GM12878 (cell line): ENCODE measurements at regions not wholly inside any gene's neighbourhood (a gene's known extent, or its start where the extent isn't known, plus 50 kb on each side); places are given as distances from the start of the nearest gene placed in this dataset.

Experiments used
- ATAC-seq: fragments of 200-7000 bp; cut with Tn5 transposase; 3 replicates; pipeline ENCODE4 v1.9.1; 2020; ENCODE audit warnings: mild to moderate bottlenecking, moderate library complexity
- BruUV-seq: library from RNA; stranded (reverse); fragments of 400-500 nt; replicated peaks from 2 replicates; lab custom pipeline; 2021; lab: Mats Ljungman, UMichigan
- CTCF ChIA-PET: fragments of 300-600 bp; sonication (Branson Sonifier 250); formaldehyde crosslinking; extraction: SDS; loops from one replicate; lab custom pipeline; 2021; ENCODE audit warnings: inconsistent platforms; lab: Yijun Ruan, JAX
- POLR2A ChIA-PET: fragments of 350-600 bp; formaldehyde crosslinking; extraction: SDS; loops from one replicate; lab custom pipeline; 2021; ENCODE audit warnings: inconsistent platforms; lab: Charles Lee
- RAD21 ChIA-PET: fragments of 300-600 bp; sonication (Branson Sonifier 250); formaldehyde crosslinking; loops from one replicate; lab custom pipeline; 2023; ENCODE audit warnings: antibody characterized with exemption; ENCODE audit not compliant: unreplicated experiment; lab: Charles Lee
- SMC1A ChIA-PET: fragments of 300-600 bp; sonication (Branson Sonifier 250); formaldehyde crosslinking; loops from one replicate; lab custom pipeline; 2023; ENCODE audit not compliant: unreplicated experiment, uncharacterized antibody; lab: Charles Lee
- DNase-seq: peaks from one replicate; pipeline ENCODE4 v3.0.0-alpha.2; 2011; ENCODE audit warnings: low read depth, low spot score
- FAIRE-seq: peaks from 3 replicates; lab custom pipeline; 2011; peaks lifted over from hg19 to GRCh38; lab: Jason Lieb, UNC
- H2AFZ ChIP-seq: 2 replicates; pipeline ENCODE4 v1.6.0; 2011; ENCODE audit warnings: low read depth, low read length, control low read depth; ENCODE audit not compliant: control insufficient read depth
- H3K27ac ChIP-seq: 2 replicates; pipeline ENCODE4 v1.5.1; 2011; ENCODE audit warnings: control low read depth; ENCODE audit not compliant: control insufficient read depth, insufficient read depth
- H3K27me3 ChIP-seq, 2 experiments: replicated peaks in 1 of 2; 2 replicates each; pipeline versions ENCODE4 v1.6.0 to v1.6.1; 2011; ENCODE audit warnings: low read length in 1 of 2; ENCODE audit not compliant: control insufficient read depth in 2 of 2, insufficient read depth in 2 of 2
- H3K36me3 ChIP-seq, 2 experiments: 2 replicates each; pipeline ENCODE4 v1.5.1; 2011; ENCODE audit warnings: low read length in 1 of 2; ENCODE audit not compliant: control insufficient read depth in 2 of 2, insufficient read depth in 2 of 2
- H3K4me1 ChIP-seq: 2 replicates; pipeline ENCODE4 v1.6.1; 2011; ENCODE audit warnings: mild to moderate bottlenecking, low read length, moderate library complexity, mixed read lengths; ENCODE audit not compliant: control insufficient read depth, insufficient read depth
- H3K4me2 ChIP-seq: 2 replicates; pipeline ENCODE4 v1.6.0; 2011; ENCODE audit warnings: control low read depth; ENCODE audit not compliant: control insufficient read depth, insufficient read depth
- H3K4me3 ChIP-seq: fragments of 200-600 bp; sonication (generic); 2 replicates; pipeline ENCODE4 v1.5.1; 2016
- H3K79me2 ChIP-seq: 2 replicates; pipeline ENCODE4 v1.6.0; 2011; ENCODE audit warnings: low read length; ENCODE audit not compliant: control insufficient read depth, insufficient read depth
- H3K9ac ChIP-seq: 2 replicates; pipeline ENCODE4 v1.8.0; 2011; ENCODE audit warnings: low read length, control low read depth, mixed read lengths; ENCODE audit not compliant: control insufficient read depth, insufficient read depth
- H3K9me3 ChIP-seq: replicated peaks from 3 replicates; pipeline ENCODE4 v1.5.1; 2011; ENCODE audit warnings: mild to moderate bottlenecking, low read length; ENCODE audit not compliant: control insufficient read depth, insufficient read depth
- H4K20me1 ChIP-seq: 2 replicates; pipeline ENCODE4 v1.6.0; 2011; ENCODE audit not compliant: control insufficient read depth, insufficient read depth
- CHD4 ChIP-seq: fragments of 200-600 bp; sonication (generic); IDR thresholded peaks from 2 replicates; pipeline ENCODE4 v1.6.1; 2016; ENCODE audit warnings: mild to moderate bottlenecking
- E4F1 ChIP-seq: fragments of 450-650 bp; IDR thresholded peaks from 2 replicates; pipeline ENCODE4 v1.6.1; 2018; ENCODE audit warnings: borderline replicate concordance, mild to moderate bottlenecking; ENCODE audit not compliant: partially characterized antibody
- EZH2 ChIP-seq: IDR thresholded peaks from 2 replicates; pipeline ENCODE4 v1.6.1; 2012; ENCODE audit warnings: low read depth, mild to moderate bottlenecking, control low read depth, inconsistent platforms, low read length, borderline replicate concordance; ENCODE audit not compliant: control insufficient read depth
- GABPA ChIP-seq: IDR thresholded peaks from 2 replicates; pipeline ENCODE4 v1.6.1; 2014; ENCODE audit warnings: antibody characterized with exemption, low read depth, mild to moderate bottlenecking, inconsistent platforms
- MEF2A ChIP-seq: IDR thresholded peaks from 2 replicates; pipeline ENCODE4 v1.6.1; 2011; ENCODE audit warnings: low read depth, mild to moderate bottlenecking, low read length, moderate library complexity; ENCODE audit not compliant: insufficient read depth
- MTA2 ChIP-seq: fragments of 450-650 bp; IDR thresholded peaks from 2 replicates; pipeline ENCODE4 v1.6.1; 2016; ENCODE audit warnings: low read depth, mild to moderate bottlenecking, moderate library complexity
- NFXL1 ChIP-seq: fragments of 450-650 bp; IDR thresholded peaks from 2 replicates; pipeline ENCODE4 v1.6.1; 2017; ENCODE audit warnings: antibody characterized with exemption, mild to moderate bottlenecking, borderline replicate concordance
- NRF1 ChIP-seq: conservative IDR thresholded peaks from 2 replicates; pipeline ENCODE4 v1.6.1; 2011; ENCODE audit warnings: mild to moderate bottlenecking, low read depth, low read length, improper control_type of control experiment
- POLR2AphosphoS2 ChIP-seq: IDR thresholded peaks from 2 replicates; pipeline ENCODE4 v1.6.1; 2011; ENCODE audit warnings: low read depth, mild to moderate bottlenecking, low read length, improper control_type of control experiment, moderate library complexity
- RCOR1 ChIP-seq: conservative IDR thresholded peaks from 2 replicates; pipeline ENCODE4 v1.6.1; 2012; ENCODE audit warnings: low read depth, low read length, improper control_type of control experiment
- RELA ChIP-seq: fragments of 450-650 bp; IDR thresholded peaks from 2 replicates; pipeline ENCODE4 v1.8.0; 2014; ENCODE audit warnings: borderline replicate concordance; ENCODE audit not compliant: partially characterized antibody
- SMAD1 ChIP-seq: fragments of 450-650 bp; IDR thresholded peaks from 2 replicates; pipeline ENCODE4 v1.6.1; 2018; ENCODE audit warnings: mild to moderate bottlenecking, low read depth; ENCODE audit not compliant: partially characterized antibody
- TAF1 ChIP-seq: IDR thresholded peaks from 2 replicates; pipeline ENCODE4 v1.6.1; 2011; ENCODE audit warnings: mild to moderate bottlenecking, low read depth, low read length, borderline replicate concordance
- TARDBP ChIP-seq: IDR thresholded peaks from 2 replicates; pipeline ENCODE4 v1.6.1; 2016; ENCODE audit warnings: borderline replicate concordance
- TCF12 ChIP-seq: IDR thresholded peaks from 2 replicates; pipeline ENCODE4 v1.6.1; 2011; ENCODE audit warnings: low read depth, mild to moderate bottlenecking, low read length
- ZNF207 ChIP-seq: fragments of 450-650 bp; IDR thresholded peaks from 2 replicates; pipeline ENCODE4 v1.6.1; 2014; ENCODE audit warnings: antibody characterized with exemption, mild to moderate bottlenecking, borderline replicate concordance
- ZNF217 ChIP-seq: fragments of 450-650 bp; IDR thresholded peaks from 2 replicates; pipeline ENCODE4 v1.6.1; 2017; ENCODE audit warnings: antibody characterized with exemption, mild to moderate bottlenecking
- WGBS: methylation state at CpG from one replicate; pipeline ENCODE4 v1.1.6; 2016; ENCODE audit warnings: low lambda C conversion rate; ENCODE audit not compliant: insufficient replicate concordance, insufficient coverage; ENCODE audit errors: missing lambda C conversion rate; 5-methylcytosine and 5-hydroxymethylcytosine counted together
- in situ Hi-C: fragments of 300-500 bp; cut with MboI; formaldehyde crosslinking; loops from 9 replicates; pipeline ENCODE4 v1.14.3; 2018; ENCODE audit warnings: mixed read lengths
- intact Hi-C: fragments of 100-400 bp; cut with micrococcal nuclease; formaldehyde crosslinking; loops from one replicate; pipeline ENCODE4 v1.14.2; 2022; ENCODE audit not compliant: unreplicated experiment
- TF ChIP-seq, protein P1 (sequence below): IDR thresholded peaks from 2 replicates; pipeline ENCODE4 v1.6.1; 2012; ENCODE audit warnings: mild to moderate bottlenecking, low read depth, low read length
- TF ChIP-seq, protein P2 (sequence below): fragments of 450-650 bp; IDR thresholded peaks from 2 replicates; pipeline ENCODE4 v1.6.1; 2017; ENCODE audit warnings: low read depth, mild to moderate bottlenecking, moderate library complexity

- DNase-seq (no peak), ATAC-seq (no peak)
- 0% methylated on average over 2 of the region's 2 CpGs for WGBS
- POLR2A ChIA-PET, result no interaction called here
- TF ChIP-seq CHD4 (no peak), MEF2A (no peak), TAF1 (no peak), EZH2 (no peak), ZNF217 (no peak), TARDBP (no peak), SMAD1 (no peak), NRF1 (no peak), MTA2 (no peak), RCOR1 (no peak), ZNF207 (no peak), TCF12 (no peak), RELA (no peak), NFXL1 (no peak), E4F1 (no peak), POLR2AphosphoS2 (no peak), GABPA (no peak)
- TF ChIP-seq, protein P1, sequence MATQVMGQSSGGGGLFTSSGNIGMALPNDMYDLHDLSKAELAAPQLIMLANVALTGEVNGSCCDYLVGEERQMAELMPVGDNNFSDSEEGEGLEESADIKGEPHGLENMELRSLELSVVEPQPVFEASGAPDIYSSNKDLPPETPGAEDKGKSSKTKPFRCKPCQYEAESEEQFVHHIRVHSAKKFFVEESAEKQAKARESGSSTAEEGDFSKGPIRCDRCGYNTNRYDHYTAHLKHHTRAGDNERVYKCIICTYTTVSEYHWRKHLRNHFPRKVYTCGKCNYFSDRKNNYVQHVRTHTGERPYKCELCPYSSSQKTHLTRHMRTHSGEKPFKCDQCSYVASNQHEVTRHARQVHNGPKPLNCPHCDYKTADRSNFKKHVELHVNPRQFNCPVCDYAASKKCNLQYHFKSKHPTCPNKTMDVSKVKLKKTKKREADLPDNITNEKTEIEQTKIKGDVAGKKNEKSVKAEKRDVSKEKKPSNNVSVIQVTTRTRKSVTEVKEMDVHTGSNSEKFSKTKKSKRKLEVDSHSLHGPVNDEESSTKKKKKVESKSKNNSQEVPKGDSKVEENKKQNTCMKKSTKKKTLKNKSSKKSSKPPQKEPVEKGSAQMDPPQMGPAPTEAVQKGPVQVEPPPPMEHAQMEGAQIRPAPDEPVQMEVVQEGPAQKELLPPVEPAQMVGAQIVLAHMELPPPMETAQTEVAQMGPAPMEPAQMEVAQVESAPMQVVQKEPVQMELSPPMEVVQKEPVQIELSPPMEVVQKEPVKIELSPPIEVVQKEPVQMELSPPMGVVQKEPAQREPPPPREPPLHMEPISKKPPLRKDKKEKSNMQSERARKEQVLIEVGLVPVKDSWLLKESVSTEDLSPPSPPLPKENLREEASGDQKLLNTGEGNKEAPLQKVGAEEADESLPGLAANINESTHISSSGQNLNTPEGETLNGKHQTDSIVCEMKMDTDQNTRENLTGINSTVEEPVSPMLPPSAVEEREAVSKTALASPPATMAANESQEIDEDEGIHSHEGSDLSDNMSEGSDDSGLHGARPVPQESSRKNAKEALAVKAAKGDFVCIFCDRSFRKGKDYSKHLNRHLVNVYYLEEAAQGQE, result no peak
- TF ChIP-seq, protein P2, sequence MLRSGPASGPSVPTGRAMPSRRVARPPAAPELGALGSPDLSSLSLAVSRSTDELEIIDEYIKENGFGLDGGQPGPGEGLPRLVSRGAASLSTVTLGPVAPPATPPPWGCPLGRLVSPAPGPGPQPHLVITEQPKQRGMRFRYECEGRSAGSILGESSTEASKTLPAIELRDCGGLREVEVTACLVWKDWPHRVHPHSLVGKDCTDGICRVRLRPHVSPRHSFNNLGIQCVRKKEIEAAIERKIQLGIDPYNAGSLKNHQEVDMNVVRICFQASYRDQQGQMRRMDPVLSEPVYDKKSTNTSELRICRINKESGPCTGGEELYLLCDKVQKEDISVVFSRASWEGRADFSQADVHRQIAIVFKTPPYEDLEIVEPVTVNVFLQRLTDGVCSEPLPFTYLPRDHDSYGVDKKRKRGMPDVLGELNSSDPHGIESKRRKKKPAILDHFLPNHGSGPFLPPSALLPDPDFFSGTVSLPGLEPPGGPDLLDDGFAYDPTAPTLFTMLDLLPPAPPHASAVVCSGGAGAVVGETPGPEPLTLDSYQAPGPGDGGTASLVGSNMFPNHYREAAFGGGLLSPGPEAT, result no peak
- TF ChIP-seq, all 136 proteins: peak for 0
- Histone ChIP-seq H3K36me3 (no peaks in the 10 kb centered on the region), H4K20me1 (no peaks in the 10 kb centered on the region), H3K27ac (no peak overlapping the region), H3K4me1 (no peaks in the 10 kb centered on the region), H3K4me2 (no peak overlapping the region), H3K9ac (no peak overlapping the region), H3K27me3 (no peaks in the 10 kb centered on the region), H2AFZ (no peak overlapping the region), H3K4me3 (no peak overlapping the region), H3K9me3 (no peaks in the 10 kb centered on the region), H3K79me2 (no peaks in the 10 kb centered on the region)
- ChIA-PET SMC1A (no interaction called here), RAD21 (no interaction called here), CTCF (interaction anchor here (0.6 kb wide), 1 partner anchor 14 kb away, joined by 3 read pairs; no protein-coding TSS in a partner anchor)
- in situ Hi-C loops (no loop called here), intact Hi-C loops (no loop called here)
- no peak for FAIRE-seq
- BruUV-seq, result no TSS peak
Measured at GRCh38 chr2:139170406-139170805, 390.2 kb upstream of the NXPH2 start.
